Brain microvascular endothelial cell (primary cell): ENCODE measurements at regions not wholly inside any gene's neighbourhood (a gene's known extent, or its start where the extent isn't known, plus 50 kb on each side); places are given as distances from the start of the nearest gene placed in this dataset.

Experiments
- DNase-seq: peaks from one replicate; pipeline ENCODE4 v3.0.0-alpha.2; 2020
- H3K27ac ChIP-seq: fragments of 250-450 bp; sonication (Bioruptor Pico); 2 replicates; pipeline ENCODE4 v1.5.1; 2020; ENCODE audit warnings: mild to moderate bottlenecking, moderate library complexity
- H3K27me3 ChIP-seq: fragments of 250-450 bp; sonication (Bioruptor Pico); replicated peaks from 2 replicates; pipeline ENCODE4 v1.5.1; 2020; ENCODE audit warnings: mild to moderate bottlenecking
- H3K36me3 ChIP-seq: fragments of 250-450 bp; sonication (Bioruptor Pico); replicated peaks from 2 replicates; pipeline ENCODE4 v1.5.1; 2020; ENCODE audit warnings: mild to moderate bottlenecking
- H3K4me3 ChIP-seq: 2 replicates; pipeline ENCODE4 v1.5.1; 2011; ENCODE audit warnings: low read depth, mild to moderate bottlenecking, control low read depth, low read length, moderate library complexity
- CTCF ChIP-seq: IDR thresholded peaks from 2 replicates; pipeline ENCODE4 v1.5.1; 2011; ENCODE audit warnings: low read depth, mild to moderate bottlenecking, moderate library complexity, low read length, control low read depth, inconsistent platforms; ENCODE audit errors: missing control alignments
- in situ Hi-C: cut with HindIII; loops from 2 replicates; pipeline ENCODE4 v1.10.0; 2017; ENCODE audit warnings: low sequenced_read_pairs, low pct_ligation_motif_present

- no peak overlapping the region for H3K4me3 ChIP-seq
- H3K27me3 ChIP-seq: no peaks in the 10 kb centered on the region
- H3K36me3 ChIP-seq: no peaks in the 10 kb centered on the region
- H3K27ac ChIP-seq: no peak overlapping the region
- TF ChIP-seq CTCF: peak; percentile 87
- in situ Hi-C loops: no loop called here
- DNase-seq: peak; percentile 54
Observed at GRCh38 chr4:189124149-189124758, 816.4 kb upstream of the FRG1 start.

- Histone ChIP-seq H3K4me3 (no peak overlapping the region), H3K27ac (no peak overlapping the region), H3K27me3 (no peaks in the 10 kb centered on the region), H3K36me3 (no peaks in the 10 kb centered on the region)
- no peak for TF ChIP-seq CTCF
- DNase-seq: no peak
- in situ Hi-C loops: no loop called here
Observed at GRCh38 chr4:189124791-189125190, 815.9 kb upstream of the FRG1 start.

- Histone ChIP-seq H3K36me3 (no peaks in the 10 kb centered on the region), H3K27me3 (no peaks in the 10 kb centered on the region), H3K4me3 (no peak overlapping the region), H3K27ac (no peak overlapping the region)
- no peak for DNase-seq
- no peak for TF ChIP-seq CTCF
- in situ Hi-C loops: no loop called here
Observed at GRCh38 chr4:189126040-189126439, 814.6 kb upstream of the FRG1 start.

GRCh38 chr4:189128341-189128740, 812.3 kb upstream of the FRG1 start:
- Histone ChIP-seq H3K4me3 (no peak overlapping the region), H3K36me3 (no peaks in the 10 kb centered on the region), H3K27ac (no peak overlapping the region), H3K27me3 (no peaks in the 10 kb centered on the region)
- in situ Hi-C loops: no loop called here
- TF ChIP-seq CTCF: no peak
- DNase-seq: no peak

- in situ Hi-C loops: no loop called here
- Histone ChIP-seq H3K4me3 (no peak overlapping the region), H3K27me3 (no peaks in the 10 kb centered on the region), H3K27ac (no peak overlapping the region), H3K36me3 (no peaks in the 10 kb centered on the region)
- DNase-seq: no peak
- TF ChIP-seq CTCF: no peak
Observed at GRCh38 chr4:189129044-189129694, 811.5 kb upstream of the FRG1 start.

GRCh38 chr4:189131118-189131517, 809.6 kb upstream of the FRG1 start:
- TF ChIP-seq CTCF: no peak
- H3K27ac ChIP-seq: no peak overlapping the region
- in situ Hi-C loops: no loop called here

More at GRCh38 chr4:189131118-189131517, 809.6 kb upstream of the FRG1 start:
- Histone ChIP-seq H3K27me3 (no peaks in the 10 kb centered on the region), H3K4me3 (no peak overlapping the region), H3K36me3 (no peaks in the 10 kb centered on the region)
- DNase-seq: no peak
